Thyroid gland (tissue), 4 donors: ENCODE measurements at regions not wholly inside any gene's neighbourhood (a gene's known extent, or its start where the extent isn't known, plus 50 kb on each side); places are given as distances from the start of the nearest gene placed in this dataset.

Source experiments
- DNase-seq, 2 donors: peaks; one replicate each; pipeline ENCODE4 v3.0.0-alpha.2; 2019
- H3K27ac ChIP-seq, 3 donors: fragments of 200-600 bp; sonication (generic); 1 replicate in 2 of 3; 2 replicates in 1 of 3; pipeline ENCODE4 v1.5.1; 2016 to 2019; ENCODE audit warnings: mild to moderate bottlenecking in 1 of 3, moderate library complexity in 1 of 3
- H3K27me3 ChIP-seq: fragments of 200-600 bp; sonication (generic); one replicate; pipeline ENCODE4 v1.5.1; 2019
- H3K36me3 ChIP-seq, 2 donors: fragments of 200-600 bp; sonication (generic); one replicate each; pipeline ENCODE4 v1.5.1; 2016 to 2019
- H3K4me1 ChIP-seq, 2 donors: fragments of 200-600 bp; sonication (generic); one replicate each; pipeline ENCODE4 v1.5.1; 2017 to 2019
- H3K4me3 ChIP-seq, 3 donors: fragments of 200-600 bp; sonication (generic); replicated peaks in 1 of 3; 1 replicate in 2 of 3; 2 replicates in 1 of 3; pipeline ENCODE4 v1.5.1; 2016; ENCODE audit warnings: mild to moderate bottlenecking in 1 of 3
- H3K9me3 ChIP-seq: fragments of 200-600 bp; sonication (generic); one replicate; pipeline ENCODE4 v1.5.1; 2017
- POLR2A ChIP-seq, 2 donors: fragments of 450-650 bp; IDR thresholded peaks; one replicate each; pipeline ENCODE4 v1.6.1; 2017; ENCODE audit warnings: antibody characterized with exemption in 2 of 2, mild to moderate bottlenecking in 2 of 2, moderate library complexity in 1 of 2
- WGBS, 2 donors: methylation state at CpG; one replicate each; pipeline ENCODE4 v1.1.5; 2017; 5-methylcytosine and 5-hydroxymethylcytosine counted together
- intact Hi-C: fragments of 100-400 bp; cut with DNase I; formaldehyde crosslinking; loops from one replicate; pipeline ENCODE4 v1.15.1; 2023
- TF ChIP-seq, protein P1 (sequence below), 6 experiments: fragments of 200-600 bp in 3 of 6; fragments of 450-650 bp in 3 of 6; sonication (generic) in 3 of 6; IDR thresholded peaks; one replicate each; pipeline ENCODE4 v1.5.1; 2016 to 2019; ENCODE audit warnings: antibody characterized with exemption in 6 of 6, mild to moderate bottlenecking in 2 of 6, inconsistent platforms in 1 of 6, moderate library complexity in 1 of 6

DNA sequence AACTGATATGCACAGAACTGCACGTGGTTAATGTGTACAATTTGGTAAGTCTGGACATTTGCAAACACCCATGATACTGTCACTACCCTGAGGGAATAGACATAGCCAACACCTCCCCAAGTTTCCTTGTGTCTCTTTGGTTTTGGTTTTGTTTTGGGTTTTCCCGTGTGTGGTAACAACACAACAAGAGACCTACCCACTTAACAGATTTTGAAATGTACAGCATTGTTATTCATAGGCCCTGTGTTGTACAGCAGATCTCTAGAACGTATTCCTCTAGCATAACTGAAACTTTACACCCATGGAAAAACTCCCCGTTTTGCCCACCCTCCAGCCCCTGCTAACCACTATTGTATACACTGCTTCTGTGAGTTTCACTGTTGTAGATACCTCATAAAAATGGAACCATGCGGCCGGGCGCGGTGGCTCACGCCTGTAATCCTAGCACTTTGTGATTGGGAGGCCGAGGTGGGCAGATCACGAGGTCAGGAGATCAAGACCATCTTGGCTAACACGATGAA is 76.3 kb upstream of the TBC1D3K start:
- intact Hi-C loops, result no loop called here
- 93% methylated on average over 12 of the region's 12 CpGs for WGBS, 2 donors

DNA sequence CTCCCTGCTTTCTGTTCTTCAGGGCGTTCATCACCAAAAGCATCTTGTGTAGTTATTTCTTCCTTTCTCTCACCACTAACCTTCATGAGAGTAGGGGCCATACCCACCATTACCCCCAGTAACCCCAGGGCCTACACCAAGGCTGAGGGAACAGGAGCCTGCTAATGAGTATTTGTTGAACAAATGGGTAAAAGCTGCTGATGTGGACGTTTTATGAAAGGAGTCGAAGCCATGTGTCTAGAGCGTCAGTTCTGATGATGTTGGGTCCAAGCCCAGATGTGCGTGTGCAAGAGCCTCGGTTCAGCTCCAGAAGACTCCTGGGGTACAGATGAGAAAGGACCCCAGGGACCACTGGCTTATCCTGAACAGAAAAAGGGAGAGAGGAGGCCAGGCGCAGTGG is 77.1 kb upstream of the TBC1D3K start:
- Histone ChIP-seq H3K4me1 (peaks cover 6 to 7% of the 10 kb centered on the region in 2 donors), H3K27me3 (no peaks in the 10 kb centered on the region), H3K4me3 (no peak overlapping the region), H3K27ac (no peak overlapping the region), H3K9me3 (no peaks in the 10 kb centered on the region), H3K36me3 (no peaks in the 10 kb centered on the region)
- intact Hi-C loops, result no loop called here
- TF ChIP-seq POLR2A (IDR thresholded peaks at IDR 0.05), result no peak
- TF ChIP-seq, protein P1, sequence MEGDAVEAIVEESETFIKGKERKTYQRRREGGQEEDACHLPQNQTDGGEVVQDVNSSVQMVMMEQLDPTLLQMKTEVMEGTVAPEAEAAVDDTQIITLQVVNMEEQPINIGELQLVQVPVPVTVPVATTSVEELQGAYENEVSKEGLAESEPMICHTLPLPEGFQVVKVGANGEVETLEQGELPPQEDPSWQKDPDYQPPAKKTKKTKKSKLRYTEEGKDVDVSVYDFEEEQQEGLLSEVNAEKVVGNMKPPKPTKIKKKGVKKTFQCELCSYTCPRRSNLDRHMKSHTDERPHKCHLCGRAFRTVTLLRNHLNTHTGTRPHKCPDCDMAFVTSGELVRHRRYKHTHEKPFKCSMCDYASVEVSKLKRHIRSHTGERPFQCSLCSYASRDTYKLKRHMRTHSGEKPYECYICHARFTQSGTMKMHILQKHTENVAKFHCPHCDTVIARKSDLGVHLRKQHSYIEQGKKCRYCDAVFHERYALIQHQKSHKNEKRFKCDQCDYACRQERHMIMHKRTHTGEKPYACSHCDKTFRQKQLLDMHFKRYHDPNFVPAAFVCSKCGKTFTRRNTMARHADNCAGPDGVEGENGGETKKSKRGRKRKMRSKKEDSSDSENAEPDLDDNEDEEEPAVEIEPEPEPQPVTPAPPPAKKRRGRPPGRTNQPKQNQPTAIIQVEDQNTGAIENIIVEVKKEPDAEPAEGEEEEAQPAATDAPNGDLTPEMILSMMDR (IDR thresholded peaks at IDR 0.05), result no peak
- DNase-seq, result no peak
- WGBS, 2 donors, result 89 to 94% methylated on average over 7 of the region's 7 CpGs

More for the DNA sequence above, 76.3 kb upstream of the TBC1D3K start:
- Histone ChIP-seq H3K4me1 (peaks cover 6 to 7% of the 10 kb centered on the region in 2 donors), H3K27ac (no peak overlapping the region), H3K4me3 (no peak overlapping the region), H3K9me3 (no peaks in the 10 kb centered on the region), H3K36me3 (no peaks in the 10 kb centered on the region), H3K27me3 (no peaks in the 10 kb centered on the region)
- no peak for TF ChIP-seq POLR2A (IDR thresholded peaks at IDR 0.05)
- TF ChIP-seq, protein P1 (IDR thresholded peaks at IDR 0.05), result no peak
- no peak for DNase-seq

DNA sequence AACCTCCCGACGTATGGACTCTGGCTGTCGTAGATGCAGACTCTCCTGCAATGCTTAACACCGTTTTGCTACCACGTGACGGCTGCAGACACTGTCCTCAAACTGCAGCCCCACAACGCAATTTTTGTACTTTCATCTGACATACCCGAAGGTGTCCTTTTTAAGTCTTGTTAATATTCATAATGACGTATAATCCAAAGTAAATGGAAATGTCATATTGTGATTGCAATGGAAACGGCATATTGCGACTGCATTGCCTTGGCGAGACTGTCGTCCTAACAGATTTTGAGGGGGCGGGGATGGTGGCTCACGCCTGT is 79.3 kb upstream of the TBC1D3K start:
- H3K9me3 ChIP-seq, result no peaks in the 10 kb centered on the region
- H3K4me3 ChIP-seq, result no peak overlapping the region
- H3K27me3 ChIP-seq, result no peaks in the 10 kb centered on the region
- H3K4me1 ChIP-seq, result peaks cover 6 to 7% of the 10 kb centered on the region in 2 donors
- DNase-seq, result no peak
- no peak overlapping the region for H3K27ac ChIP-seq
- TF ChIP-seq, protein P1 (IDR thresholded peaks at IDR 0.05), result no peak
- no peak for TF ChIP-seq POLR2A (IDR thresholded peaks at IDR 0.05)
- 53 to 59% methylated on average over 15 of the region's 15 CpGs for WGBS, 2 donors
- no peaks in the 10 kb centered on the region for H3K36me3 ChIP-seq
- intact Hi-C loops, result no loop called here

DNA sequence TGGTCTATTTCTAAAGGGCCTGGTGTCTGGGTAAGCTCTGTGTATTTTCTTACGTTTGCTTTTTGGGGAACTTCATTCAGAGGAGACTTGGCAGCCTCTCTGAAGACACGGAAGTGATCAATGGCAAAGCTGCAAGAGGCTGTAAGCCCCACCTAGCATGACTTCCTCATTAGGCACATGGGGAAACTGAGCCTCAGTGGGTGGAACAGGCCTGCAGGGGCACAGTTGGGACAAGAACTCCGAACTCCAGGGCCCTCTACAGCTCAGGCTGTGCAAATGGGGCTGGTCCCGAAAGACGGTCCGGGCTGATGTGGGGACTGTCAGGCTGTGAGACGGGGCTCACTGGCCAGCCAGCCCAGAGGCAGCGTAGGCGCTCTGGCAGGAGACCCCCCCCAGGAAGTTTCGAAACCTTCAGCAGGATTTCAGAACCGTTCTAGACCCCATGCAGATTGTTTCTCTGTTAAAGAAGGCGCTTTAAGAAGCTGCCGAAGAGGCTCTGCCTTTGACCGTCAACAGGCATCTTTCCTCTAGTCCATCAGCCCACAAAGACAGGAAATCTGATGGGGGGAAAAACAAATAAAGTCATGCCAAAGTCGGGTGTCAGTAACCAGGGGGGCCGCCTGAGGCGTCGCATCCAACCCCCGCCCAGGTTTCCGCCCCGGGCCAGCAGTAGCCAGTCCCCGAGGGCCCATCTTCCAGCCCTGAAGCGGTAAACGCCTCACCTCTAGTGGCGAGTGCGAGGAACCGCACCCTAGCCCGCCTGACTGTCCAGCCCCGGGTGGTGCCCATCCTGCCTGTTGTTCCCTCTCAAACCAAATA is 79.8 kb upstream of the TBC1D3K start:
- no peaks in the 10 kb centered on the region for H3K36me3 ChIP-seq
- no peak overlapping the region for H3K4me3 ChIP-seq

DNA sequence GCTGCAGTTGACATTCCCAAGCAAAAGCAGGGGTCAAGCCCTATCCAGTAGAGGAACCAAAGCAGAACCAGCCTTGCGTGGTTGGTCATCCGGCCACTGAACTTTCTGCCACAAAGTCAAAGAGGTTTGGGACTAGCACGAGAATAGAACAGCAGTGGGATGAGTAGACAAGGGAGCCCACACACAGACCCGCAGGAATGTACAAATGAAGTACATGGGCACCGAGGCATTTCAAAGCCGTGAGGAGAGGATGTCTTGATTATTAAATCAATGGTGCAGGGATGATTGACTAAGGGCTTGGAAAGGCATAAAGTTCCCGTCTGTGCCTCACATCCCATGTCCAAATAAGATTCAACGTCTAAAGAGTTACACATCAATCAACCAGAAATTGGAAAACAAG is 81.8 kb upstream of the TBC1D3K start:
- intact Hi-C loops, result no loop called here
- no peak for DNase-seq
- no peaks in the 10 kb centered on the region for H3K27me3 ChIP-seq
- H3K36me3 ChIP-seq, result no peaks in the 10 kb centered on the region
- TF ChIP-seq, protein P1 (IDR thresholded peaks at IDR 0.05), result no peak
- no peak for TF ChIP-seq POLR2A (IDR thresholded peaks at IDR 0.05)
- 91 to 93% methylated on average over 8 of the region's 8 CpGs for WGBS, 2 donors
- H3K27ac ChIP-seq, result no peak overlapping the region
- H3K9me3 ChIP-seq, result no peaks in the 10 kb centered on the region
- H3K4me1 ChIP-seq, result no peaks in the 10 kb centered on the region
- no peak overlapping the region for H3K4me3 ChIP-seq

More for the DNA sequence above, 79.8 kb upstream of the TBC1D3K start:
- H3K4me1 ChIP-seq, result peaks cover 3 to 4% of the 10 kb centered on the region in 2 donors
- TF ChIP-seq, protein P1 (IDR thresholded peaks at IDR 0.05), result peak; percentile 14 to 70 (median 47)
- TF ChIP-seq POLR2A (IDR thresholded peaks at IDR 0.05), result no peak
- no peak overlapping the region for H3K27ac ChIP-seq
- H3K27me3 ChIP-seq, result no peaks in the 10 kb centered on the region
- intact Hi-C loops, result no loop called here
- no peaks in the 10 kb centered on the region for H3K9me3 ChIP-seq
- peak; percentile 30 to 45 for DNase-seq
- WGBS, 2 donors, result 24 to 34% methylated on average over 24 to 29 of the region's 29 CpGs
